ENCODE measurements at regions not wholly inside any gene's neighbourhood (a gene's known extent, or its start where the extent isn't known, plus 50 kb on each side); places are given as distances from the start of the nearest gene placed in this dataset.
"Not testable (repeated sequence)": the region's sequence is repeated elsewhere in the genome, so short reads cannot be mapped to it uniquely, and the experiment has no call there.

DNA sequence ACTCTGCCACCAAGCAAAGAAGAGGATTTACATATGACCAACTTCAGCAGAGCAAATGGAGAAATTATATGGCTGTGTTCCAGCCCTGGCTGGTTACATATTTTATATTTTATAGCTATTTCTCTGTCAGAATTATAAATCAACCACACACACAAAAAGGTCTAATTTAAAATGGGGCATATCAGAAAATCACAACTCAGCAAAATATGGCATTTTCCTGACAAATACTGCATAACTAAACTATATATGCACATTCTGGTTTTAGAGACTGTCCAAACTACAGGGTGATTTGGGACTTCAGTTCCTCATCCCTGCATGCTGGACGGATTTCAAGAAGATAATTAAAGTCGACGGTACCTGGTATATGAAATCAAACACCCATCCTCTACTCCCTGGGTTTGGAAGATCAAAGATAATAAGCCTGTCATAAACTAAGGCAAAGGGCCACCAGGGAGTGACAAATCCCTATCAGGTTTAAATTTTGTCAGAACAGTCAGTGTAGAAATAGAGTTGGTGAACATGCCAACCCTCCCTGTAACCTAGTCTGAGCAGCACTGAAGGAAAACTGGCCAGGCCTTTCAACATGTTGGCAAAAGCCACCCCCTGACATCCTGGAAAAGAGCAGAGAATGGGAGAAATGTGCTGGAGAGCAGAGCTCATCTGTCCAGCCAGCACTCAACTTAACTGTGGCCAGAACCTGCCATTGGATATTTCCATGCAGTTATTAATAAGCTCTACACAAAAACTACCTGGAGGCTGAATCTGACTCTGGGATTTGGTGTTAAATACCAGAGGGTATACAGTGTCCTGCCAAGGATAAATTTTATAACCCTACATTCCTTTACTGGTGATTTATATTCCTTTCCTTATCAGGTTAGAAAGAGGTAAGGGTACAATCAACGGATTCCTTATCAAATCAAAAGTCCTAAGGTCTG, 235.7 kb downstream of the ENC1 start:
- no peak for DNase-seq (ENCODE audit: low read depth, low spot score)

DNA sequence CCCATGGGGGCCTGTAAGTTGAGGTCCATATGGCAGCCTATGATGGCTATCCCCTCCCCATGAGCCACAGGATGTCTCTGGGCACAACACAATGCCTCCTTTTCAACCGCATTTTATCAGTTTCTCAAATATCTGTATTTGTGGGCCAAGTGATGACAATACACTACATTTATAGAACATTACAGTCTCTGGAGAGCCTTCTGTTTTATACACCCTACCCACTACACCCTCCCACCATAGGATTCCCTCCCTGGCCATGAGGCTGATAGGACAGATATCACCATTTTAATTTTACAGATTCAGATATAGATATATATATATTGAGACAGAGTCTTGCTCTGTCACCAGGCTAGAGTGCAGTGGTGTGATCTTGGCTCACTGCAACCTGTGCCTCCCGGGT, 236.8 kb downstream of the ENC1 start:
- no peak for DNase-seq (ENCODE audit: low read depth, low spot score)

DNA sequence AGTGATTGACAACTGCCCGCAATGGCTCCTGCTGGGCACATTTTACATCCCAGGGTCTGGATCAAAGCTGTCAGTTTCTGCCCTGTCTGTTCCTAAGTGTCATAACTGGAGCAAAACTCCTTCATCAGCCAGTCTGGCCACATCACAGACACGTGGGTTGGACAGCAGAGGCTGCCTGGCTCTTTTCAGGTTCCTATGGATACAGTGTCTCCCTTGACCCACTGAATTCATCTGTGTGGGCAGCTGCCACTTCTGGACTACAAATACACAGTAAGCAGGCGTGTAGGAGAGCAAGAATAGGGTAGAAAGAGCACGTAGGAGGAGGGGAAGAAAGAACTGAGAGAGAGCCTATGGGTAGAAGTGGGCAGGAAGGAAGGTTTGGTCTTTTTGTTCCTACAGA, 238.0 kb downstream of the ENC1 start:
- no peak for DNase-seq (ENCODE audit: low read depth, low spot score)

DNA sequence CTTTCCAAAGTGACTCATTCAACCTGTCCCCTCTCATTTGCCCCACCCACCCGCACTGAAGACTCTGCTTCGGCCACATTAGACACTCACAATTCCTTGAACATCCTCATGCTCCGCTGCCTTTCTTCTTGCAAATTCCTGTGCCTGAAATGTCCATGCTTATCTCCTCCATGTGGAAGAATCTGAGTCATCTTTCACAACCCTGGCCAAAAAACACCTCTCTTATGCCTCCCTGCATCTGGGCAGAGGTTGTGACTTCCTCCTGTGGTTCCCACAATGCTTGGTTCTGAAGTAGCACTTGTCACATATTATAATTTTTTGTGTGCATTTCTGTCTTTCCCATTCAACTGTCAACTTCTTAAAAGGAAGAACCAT, 238.6 kb downstream of the ENC1 start:
- DNase-seq (ENCODE audit: low read depth, low spot score): no peak

DNA sequence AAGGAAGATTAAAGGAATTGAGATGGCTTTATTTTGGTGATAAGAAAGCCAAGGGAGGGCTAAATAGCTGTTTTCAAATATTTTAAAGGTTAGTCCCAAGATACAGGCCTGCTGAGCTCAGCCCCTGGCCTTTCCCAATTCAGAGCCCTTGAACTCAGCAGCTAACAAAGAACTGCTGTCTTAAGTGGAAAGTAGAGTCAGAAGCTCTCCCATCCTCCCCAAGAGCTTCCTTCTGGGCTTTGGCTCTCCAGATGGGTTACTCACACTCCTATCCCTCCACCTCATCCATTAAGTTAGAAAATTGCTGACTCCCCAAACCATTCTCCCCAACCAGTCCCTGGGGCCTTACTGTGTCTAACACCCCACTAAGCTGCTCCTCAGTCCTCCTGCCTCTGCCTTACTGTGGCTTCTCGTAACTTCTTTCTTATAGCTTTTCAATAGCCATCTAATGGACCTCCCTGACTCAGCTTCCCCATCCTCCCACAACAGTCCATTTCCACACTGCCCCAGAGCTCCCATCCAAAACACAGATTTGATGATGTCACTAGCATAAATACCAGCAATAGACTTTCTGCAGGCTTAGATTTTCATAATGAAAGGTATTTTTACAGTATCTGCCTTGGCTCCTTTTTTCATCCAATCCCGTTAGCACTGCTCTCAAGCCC, 239.1 kb downstream of the ENC1 start:
- DNase-seq (ENCODE audit: low read depth, low spot score): no peak

DNA sequence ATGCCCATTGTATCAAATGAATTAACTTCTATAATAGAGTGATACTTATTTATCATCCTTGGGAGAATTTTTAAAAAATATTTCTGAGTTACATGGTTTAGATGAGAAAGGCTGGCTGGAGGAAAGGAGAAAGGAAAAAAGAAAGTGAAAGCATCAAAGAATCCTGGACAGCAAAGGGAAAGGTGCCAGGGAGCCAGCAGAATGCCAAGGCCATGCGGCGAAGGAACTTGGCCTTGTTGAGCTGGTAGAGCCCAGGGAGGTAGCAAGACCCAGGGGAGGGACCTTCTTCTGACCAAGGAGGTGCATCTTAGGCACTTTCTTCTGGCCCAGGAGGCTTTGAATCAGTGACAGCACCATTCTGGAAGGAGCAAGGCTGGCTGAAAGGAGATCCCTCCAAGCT, 240.5 kb downstream of the ENC1 start:
- DNase-seq (ENCODE audit: low read depth, low spot score): no peak

DNA sequence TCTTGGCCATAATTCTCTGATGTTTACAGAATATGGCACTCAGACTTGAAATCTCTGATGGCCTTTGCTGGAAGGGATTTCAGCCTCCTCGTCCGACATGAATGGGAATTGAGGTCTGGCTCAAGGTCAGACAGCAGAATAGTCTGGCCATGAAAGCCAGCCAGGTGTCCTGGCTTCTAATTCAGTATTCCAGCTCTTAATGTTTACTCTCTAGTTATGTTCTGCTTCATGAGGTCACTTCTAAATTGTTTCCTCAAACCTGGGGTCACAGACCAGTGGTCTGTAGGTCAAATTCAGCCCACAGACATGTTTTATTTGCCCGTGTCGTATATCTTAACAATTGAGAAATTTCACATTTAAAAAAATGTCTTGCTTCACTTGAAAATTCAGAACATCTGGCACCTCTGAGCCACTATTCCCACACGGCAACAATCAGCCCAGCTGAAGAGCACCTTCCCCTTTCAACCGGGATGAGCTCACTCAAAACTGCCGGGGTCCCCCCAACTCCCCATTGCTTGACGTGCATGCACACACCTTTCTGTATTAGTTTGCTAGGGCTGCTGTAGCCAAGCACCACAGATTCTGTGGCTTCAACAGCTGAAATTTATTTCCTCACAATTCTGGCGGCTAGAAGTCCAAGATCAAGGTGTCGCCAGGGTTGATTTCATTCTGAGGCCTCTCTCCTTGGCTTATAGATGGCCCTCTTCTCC, 243.5 kb downstream of the ENC1 start:
- DNase-seq (ENCODE audit: low read depth, low spot score): no peak

DNA sequence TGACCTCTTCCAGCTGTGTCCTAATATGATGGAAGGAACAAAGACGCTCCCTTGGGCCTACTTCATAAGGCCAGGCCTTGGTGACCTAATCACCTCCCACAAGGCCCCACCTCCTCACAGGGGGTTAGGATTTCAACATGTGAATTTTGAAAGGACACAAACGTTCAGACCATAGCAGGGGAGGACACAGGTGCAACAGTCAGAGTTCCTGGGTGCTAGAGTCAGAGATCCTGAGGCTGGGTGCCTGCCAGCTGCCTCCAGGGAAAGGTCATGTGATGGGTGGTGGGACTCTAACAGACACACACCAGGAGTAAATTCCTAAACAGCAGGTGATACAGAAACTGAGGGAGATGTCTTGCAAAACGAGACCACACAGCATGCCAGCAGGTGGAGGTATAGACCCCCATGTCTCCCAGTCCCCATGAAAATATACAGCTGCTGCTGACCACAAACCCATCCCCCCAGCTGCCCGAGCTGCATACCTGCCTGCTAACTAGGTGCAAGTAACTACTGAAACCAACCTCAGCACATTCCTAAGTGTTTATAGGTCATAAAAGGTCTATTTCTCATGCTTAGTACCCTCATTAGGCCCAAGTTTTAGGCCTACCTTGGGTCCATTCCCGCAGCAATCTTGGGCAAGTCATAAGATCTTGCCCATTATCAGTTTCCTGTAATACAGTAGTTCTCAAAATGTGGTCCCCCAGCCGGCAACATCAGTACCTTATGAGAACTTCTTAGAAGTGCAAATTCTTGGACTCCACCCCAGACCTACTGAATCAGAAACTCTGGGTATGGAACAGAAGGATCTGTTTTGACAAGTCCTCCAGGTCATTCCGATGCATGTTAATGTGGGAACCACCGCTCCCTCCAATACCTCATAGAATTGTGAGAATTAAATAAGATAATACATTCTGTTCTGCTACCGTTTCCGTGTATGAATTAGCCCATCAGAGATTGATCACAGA, 245.3 kb downstream of the ENC1 start:
- DNase-seq (ENCODE audit: low read depth, low spot score): no peak

DNA sequence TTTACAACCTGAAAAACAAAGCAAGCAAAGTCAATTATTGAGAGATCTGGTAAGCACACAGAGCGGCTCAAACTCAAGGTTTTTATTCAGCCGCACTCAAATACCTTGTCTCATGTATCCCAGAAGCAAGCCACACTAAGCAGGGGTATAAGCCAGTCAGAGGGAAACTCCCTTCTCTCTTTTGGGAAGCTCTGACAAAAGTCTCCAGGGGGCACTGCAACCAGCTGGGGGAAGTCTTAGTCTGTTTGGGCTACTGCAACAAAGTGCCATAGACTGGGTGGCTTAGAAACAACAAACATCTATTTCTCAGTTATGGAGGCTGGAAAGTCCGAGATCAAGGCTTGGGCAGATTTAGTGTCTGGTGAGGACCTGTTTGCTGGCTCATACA, 246.0 kb downstream of the ENC1 start:
- no peak for DNase-seq (ENCODE audit: low read depth, low spot score)

DNA sequence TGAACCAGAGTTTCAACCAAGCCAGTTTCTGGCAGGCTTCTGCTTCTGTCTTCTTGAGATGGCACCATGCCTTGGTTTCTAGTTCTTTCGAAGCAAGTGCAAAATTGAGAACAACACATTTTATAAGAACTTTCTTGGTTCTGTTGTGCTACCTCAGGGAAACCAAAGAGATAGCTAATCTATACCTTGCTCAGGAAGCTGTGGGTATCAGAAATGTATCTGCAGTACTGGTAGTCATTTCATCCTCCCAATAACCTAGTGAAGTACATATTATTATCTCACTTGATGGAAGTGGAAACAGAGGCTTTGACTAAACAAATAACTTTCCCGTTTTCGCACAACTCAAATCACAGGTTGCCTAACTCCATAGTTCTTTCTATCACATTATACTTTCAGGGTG, 246.6 kb downstream of the ENC1 start:
- DNase-seq (ENCODE audit: low read depth, low spot score): no peak

DNA sequence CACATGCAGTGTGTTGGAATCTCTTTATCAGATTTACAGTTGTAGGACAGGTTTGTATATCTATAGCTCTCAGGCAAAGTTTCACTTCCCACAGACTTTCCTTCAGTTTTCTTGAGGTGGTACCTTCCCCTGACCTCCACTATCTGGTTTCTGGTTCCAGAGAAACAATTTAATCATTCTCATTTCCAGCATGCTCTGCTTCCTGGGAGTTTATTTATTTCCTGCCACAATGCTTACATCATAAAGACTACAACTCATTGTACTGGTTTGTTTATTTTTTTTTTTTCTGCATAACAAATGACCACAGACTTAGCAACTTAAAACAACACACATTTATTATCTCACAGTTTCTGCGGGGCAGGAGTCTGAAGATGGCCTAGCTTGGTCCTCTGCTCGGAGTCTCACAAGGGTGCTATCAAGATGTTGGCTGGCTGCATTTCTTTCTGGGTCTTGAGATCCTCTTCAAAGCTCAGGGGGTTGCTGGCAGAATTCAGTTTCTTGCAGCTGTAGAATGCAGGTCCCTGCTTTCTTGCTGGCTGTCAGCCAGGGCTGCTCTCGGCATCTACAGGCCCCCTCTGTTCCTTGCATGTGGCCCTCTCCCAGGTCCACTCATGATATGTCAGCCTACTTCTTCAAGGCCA, 247.7 kb downstream of the ENC1 start:
- DNase-seq (ENCODE audit: low read depth, low spot score): peak; percentile 23

DNA sequence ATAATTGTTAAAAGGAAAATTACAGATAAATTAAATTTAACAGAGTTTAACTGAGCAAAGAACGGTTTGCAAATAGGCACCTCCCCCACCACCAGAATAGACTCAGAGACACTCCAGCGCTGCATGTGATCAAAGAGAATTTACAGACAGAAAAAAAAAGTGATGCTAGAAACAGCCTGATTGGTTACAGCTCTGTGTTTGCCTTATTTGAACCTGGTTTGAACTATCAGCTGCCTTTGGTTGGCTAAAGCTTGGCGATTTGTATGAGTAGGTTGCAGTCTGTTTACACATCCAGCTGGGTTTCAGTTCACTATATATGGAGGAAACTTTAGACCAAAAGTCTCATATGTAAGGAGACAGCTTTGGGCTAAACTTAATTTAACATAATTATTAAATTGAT, 249.1 kb downstream of the ENC1 start:
- no peak for DNase-seq (ENCODE audit: low read depth, low spot score)

DNA sequence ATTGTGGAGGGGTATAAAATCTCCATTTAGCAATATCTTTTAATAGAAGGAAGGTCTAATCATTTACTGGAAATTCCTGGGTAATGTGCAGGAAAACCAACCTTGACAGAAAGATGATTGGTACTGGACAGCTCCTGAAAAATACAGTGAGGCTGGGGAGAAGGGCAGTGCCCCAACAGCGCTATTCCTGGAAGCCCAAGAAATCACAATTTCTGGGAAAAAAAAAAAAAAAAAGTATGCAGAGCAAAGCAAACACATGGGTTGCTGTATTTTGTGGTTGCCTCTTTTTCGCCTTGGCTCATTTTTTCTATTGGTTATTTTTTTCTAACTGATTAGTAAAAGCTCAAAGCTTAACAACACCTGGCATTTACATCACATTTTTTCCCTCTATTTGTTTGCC, 249.7 kb downstream of the ENC1 start:
- no peak for DNase-seq (ENCODE audit: low read depth, low spot score)

DNA sequence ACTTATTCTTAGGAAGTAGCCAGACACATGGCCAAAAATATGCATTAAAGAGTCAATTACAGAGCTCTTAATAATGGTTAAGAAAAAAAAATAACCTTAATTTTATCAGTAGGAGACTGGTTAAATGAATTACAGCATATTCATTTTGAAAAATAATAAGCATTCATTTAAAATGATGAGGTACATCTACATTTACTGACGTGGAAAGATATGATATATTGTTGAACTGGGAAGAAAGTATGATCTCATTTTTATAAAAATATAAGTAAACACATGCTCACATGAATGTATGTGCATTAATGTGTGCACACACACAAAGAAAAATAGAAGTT, 250.3 kb downstream of the ENC1 start:
- DNase-seq (ENCODE audit: low read depth, low spot score): no peak

DNA sequence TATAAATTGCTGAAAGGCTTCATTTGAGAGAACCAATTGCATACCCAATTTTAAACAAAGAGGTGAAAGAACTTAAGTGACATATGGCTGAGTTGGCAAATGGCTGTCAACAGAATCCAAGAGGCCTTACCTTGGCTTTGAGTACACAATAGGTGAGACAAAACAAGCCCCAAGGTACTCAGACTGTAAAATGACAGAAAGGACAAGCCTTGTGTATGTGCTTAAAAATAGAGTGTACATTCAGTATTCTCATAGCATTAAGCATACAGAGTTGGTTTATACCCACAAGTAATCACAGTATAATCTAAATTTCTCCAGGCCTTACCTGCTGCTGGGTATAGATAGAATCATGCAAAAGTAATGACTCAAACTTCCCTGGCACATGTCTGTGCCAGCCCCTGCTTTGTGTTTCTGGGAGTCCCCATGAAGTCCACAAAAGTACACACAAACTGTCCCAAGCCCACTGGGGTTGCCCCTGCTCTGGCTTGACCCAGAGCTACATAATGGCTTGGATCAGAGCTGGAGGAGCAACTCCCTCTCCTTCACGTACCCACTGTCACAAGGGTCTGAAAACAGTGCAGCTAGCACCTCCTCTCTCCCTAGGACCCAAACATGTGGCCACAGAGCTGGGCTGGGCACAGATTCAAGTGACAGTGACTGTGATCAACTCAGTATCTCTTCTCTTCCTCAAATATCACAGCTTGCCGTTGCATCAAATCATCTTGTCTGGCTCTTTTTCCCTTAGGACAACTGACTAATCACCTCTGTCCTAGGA, 250.8 kb downstream of the ENC1 start:
- DNase-seq (ENCODE audit: low read depth, low spot score): no peak

DNA sequence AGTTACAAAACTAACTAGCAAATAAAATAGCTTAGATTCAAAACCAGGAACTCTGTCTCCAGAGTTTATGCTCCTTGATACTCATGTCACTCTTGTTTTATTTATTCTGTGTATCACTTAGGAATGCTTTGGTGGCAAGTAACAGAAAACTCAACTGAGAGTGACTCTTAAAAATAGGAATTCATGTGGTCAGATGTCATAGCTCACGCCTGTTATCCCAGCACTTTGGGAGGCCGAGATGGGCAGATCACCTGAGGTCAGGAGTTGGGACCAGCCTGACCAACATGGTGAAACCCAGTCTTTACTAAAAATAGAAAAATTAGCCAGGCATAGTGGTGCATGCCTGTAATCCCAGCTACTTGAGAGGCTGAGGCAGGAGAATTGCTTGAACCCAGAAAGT, 252.1 kb downstream of the ENC1 start:
- DNase-seq (ENCODE audit: low read depth, low spot score): not testable (repeated sequence)

DNA sequence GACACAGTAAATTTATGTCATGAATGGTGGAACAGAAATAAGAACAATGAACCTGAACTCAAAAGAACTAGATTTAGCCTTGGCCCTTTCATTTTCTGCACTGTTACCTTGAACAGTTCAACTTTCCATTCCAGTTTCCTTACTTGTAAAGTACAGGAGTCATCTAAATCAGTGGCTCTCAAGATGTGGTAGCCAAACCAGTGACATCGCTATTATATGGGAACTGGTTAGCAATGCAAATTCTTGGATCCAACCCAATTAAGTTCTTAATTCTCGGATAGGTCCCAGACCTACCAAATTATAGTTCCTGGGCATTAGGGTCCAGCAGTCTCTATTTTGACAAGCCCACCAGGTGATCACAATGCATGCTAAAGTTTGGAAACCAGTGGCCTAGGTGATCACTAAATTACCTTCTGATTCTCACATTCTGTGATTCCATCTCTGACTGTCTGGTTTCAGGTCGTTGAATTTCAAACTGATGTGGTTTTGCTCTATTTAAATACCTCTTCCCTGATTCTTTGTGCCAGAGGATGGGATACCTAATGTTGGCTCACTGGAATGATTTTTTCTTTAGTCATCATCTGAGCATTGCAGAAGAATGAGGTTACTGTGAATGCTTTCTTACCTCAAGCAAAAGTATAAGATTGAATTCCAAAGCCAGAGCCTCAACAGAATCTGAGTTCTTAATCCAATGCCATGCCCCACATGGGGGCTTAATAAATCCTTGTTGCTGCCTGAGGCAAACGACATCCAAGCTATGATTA, 253.8 kb downstream of the ENC1 start:
- no peak for DNase-seq (ENCODE audit: low read depth, low spot score)

DNA sequence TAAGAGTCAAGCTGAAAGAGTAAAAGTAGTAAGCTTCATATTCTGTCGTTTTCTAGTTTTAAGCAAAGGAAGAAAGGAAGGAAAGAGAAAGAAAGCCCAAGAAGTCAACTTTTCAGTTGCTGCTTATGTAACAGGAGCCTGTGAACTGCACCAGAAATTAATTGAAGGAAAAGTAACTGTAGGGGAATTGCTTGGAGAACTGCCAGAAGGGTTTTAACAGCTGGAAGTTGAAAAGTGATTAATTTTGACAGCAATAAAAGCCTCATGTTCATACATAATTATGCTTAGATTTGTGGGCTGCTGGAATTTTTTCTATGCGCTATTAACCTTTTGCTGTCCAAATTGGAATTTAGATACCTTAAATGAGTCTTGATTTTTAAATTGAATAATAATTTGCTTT, 255.7 kb downstream of the ENC1 start:
- DNase-seq (ENCODE audit: low read depth, low spot score): no peak

DNA sequence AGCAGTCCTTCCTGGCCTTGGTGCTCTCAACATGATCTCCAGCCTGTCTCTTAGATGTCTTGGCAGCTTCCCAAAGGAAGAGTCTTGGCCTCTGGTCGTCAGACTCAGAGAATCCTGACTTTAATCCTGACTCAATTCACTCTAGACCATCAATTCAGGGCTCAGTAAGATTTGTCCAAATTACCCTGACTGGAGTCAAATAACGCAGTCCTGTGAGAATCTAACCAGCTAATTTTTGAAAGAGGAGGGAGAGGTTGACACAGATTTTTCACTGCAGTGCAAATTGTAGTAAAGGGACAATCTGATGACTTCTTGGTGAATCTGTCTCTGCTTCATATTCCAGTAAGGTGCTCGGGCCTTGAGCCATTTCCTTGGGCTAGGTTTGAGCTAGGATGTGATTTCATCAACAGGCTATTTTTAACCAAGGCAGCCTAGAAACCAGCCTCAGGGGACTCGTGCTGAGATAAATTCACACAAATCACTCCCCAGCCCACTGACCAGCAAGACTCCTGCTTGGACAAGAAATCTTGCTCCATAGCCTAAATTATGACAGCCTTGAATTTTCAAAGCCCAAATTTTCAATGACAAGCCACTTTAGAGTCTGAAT, 257.4 kb downstream of the ENC1 start:
- peak; percentile 40 for DNase-seq (ENCODE audit: low read depth, low spot score)

Data from smooth muscle cell of the brain vasculature (primary cell).